Thyroid gland (tissue), 4 donors: ENCODE measurements at regions not wholly inside any gene's neighbourhood (a gene's known extent, or its start where the extent isn't known, plus 50 kb on each side); places are given as distances from the start of the nearest gene placed in this dataset.
A peak's percentile ranks its signal among the peaks of the same experiment; 100 is the strongest.

Experiments used
- DNase-seq, 2 donors: peaks; one replicate each; pipeline ENCODE4 v3.0.0-alpha.2; 2019
- H3K27ac ChIP-seq, 3 donors: fragments of 200-600 bp; sonication (generic); 1 replicate in 2 of 3; 2 replicates in 1 of 3; pipeline ENCODE4 v1.5.1; 2016 to 2019; ENCODE audit warnings: mild to moderate bottlenecking in 1 of 3, moderate library complexity in 1 of 3
- H3K27me3 ChIP-seq: fragments of 200-600 bp; sonication (generic); one replicate; pipeline ENCODE4 v1.5.1; 2019
- H3K36me3 ChIP-seq, 2 donors: fragments of 200-600 bp; sonication (generic); one replicate each; pipeline ENCODE4 v1.5.1; 2016 to 2019
- H3K4me1 ChIP-seq, 2 donors: fragments of 200-600 bp; sonication (generic); one replicate each; pipeline ENCODE4 v1.5.1; 2017 to 2019
- H3K4me3 ChIP-seq, 3 donors: fragments of 200-600 bp; sonication (generic); replicated peaks in 1 of 3; 1 replicate in 2 of 3; 2 replicates in 1 of 3; pipeline ENCODE4 v1.5.1; 2016; ENCODE audit warnings: mild to moderate bottlenecking in 1 of 3
- H3K9me3 ChIP-seq: fragments of 200-600 bp; sonication (generic); one replicate; pipeline ENCODE4 v1.5.1; 2017
- POLR2A ChIP-seq, 2 donors: fragments of 450-650 bp; IDR thresholded peaks; one replicate each; pipeline ENCODE4 v1.6.1; 2017; ENCODE audit warnings: antibody characterized with exemption in 2 of 2, mild to moderate bottlenecking in 2 of 2, moderate library complexity in 1 of 2
- WGBS, 2 donors: methylation state at CpG; one replicate each; pipeline ENCODE4 v1.1.5; 2017; 5-methylcytosine and 5-hydroxymethylcytosine counted together
- intact Hi-C: fragments of 100-400 bp; cut with DNase I; formaldehyde crosslinking; loops from one replicate; pipeline ENCODE4 v1.15.1; 2023
- TF ChIP-seq, protein P1 (sequence below), 6 experiments: fragments of 200-600 bp in 3 of 6; fragments of 450-650 bp in 3 of 6; sonication (generic) in 3 of 6; IDR thresholded peaks; one replicate each; pipeline ENCODE4 v1.5.1; 2016 to 2019; ENCODE audit warnings: antibody characterized with exemption in 6 of 6, mild to moderate bottlenecking in 2 of 6, inconsistent platforms in 1 of 6, moderate library complexity in 1 of 6

DNA sequence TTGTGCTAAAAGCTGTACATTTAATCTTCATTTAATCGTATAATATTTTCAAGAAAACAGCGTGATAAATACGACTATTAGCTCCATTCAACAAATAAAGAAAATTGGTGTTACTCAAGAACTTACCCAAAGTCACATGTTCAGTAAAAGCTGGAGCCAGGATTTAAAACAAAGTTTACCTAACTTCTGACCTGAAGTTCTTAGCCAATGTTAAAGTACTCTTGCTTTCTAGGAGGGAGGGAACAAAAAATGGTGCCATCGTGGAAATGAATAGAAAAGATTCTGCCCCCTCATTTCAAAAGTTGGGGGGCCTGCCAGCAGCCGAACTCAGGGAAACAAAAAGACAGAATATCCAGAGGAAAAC is 395.8 kb downstream of the CD109 start:
- Histone ChIP-seq H3K4me3 (no peak overlapping the region), H3K27me3 (no peaks in the 10 kb centered on the region), H3K9me3 (no peaks in the 10 kb centered on the region), H3K4me1 (no peaks in the 10 kb centered on the region), H3K36me3 (no peaks in the 10 kb centered on the region), H3K27ac (no peak overlapping the region)
- TF ChIP-seq, protein P1, sequence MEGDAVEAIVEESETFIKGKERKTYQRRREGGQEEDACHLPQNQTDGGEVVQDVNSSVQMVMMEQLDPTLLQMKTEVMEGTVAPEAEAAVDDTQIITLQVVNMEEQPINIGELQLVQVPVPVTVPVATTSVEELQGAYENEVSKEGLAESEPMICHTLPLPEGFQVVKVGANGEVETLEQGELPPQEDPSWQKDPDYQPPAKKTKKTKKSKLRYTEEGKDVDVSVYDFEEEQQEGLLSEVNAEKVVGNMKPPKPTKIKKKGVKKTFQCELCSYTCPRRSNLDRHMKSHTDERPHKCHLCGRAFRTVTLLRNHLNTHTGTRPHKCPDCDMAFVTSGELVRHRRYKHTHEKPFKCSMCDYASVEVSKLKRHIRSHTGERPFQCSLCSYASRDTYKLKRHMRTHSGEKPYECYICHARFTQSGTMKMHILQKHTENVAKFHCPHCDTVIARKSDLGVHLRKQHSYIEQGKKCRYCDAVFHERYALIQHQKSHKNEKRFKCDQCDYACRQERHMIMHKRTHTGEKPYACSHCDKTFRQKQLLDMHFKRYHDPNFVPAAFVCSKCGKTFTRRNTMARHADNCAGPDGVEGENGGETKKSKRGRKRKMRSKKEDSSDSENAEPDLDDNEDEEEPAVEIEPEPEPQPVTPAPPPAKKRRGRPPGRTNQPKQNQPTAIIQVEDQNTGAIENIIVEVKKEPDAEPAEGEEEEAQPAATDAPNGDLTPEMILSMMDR (IDR thresholded peaks at IDR 0.05): no peak
- TF ChIP-seq POLR2A (IDR thresholded peaks at IDR 0.05): no peak
- 49 to 51% methylated on average over 5 of the region's 5 CpGs for WGBS, 2 donors
- intact Hi-C loops: loop anchor here (5.0 kb wide), 1 partner anchor 1116 kb away; the partner anchor contains the start of gene COL12A1
- DNase-seq: no peak

DNA sequence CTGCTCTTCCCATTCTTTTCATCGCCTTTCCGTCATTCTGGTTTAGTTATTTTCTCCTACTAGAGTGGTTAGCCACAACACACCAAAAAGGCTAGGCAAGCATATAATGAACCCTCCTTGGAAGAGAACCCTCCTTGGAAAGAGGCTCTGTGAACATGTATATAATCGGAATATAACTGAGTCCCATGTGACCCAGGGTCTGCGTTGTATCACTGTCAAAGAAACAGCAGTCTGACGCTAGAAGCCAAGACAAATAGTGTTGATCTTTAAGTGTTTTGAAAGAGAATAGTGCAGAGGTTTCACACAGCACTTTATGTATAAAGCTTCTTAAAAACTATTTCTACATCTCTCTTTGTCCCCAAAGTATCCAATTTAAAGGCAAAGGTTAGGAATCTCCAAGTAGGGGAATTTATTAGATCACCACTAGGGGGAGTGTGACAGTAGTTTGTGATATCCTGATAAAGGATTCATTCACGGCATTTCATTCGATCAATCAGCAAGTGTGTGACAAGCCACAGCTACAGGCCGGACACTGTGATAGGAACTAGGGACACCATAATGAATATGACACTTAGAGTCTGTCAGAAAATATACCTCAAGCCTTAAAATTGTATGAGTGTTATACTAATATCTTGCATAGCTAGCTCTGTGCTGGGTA is 395.3 kb downstream of the CD109 start:
- H3K9me3 ChIP-seq: no peaks in the 10 kb centered on the region
- intact Hi-C loops: loop anchor here (5.0 kb wide), 1 partner anchor 1116 kb away; the partner anchor contains the start of gene COL12A1
- DNase-seq: no peak
- WGBS, 2 donors: 55 to 58% methylated on average over 8 of the region's 8 CpGs
- H3K4me1 ChIP-seq: no peaks in the 10 kb centered on the region
- no peaks in the 10 kb centered on the region for H3K36me3 ChIP-seq
- no peaks in the 10 kb centered on the region for H3K27me3 ChIP-seq
- no peak overlapping the region for H3K4me3 ChIP-seq
- TF ChIP-seq POLR2A (IDR thresholded peaks at IDR 0.05): no peak
- TF ChIP-seq, protein P1 (IDR thresholded peaks at IDR 0.05): peak; percentile 21 to 67 (median 60)
- H3K27ac ChIP-seq: no peak overlapping the region

DNA sequence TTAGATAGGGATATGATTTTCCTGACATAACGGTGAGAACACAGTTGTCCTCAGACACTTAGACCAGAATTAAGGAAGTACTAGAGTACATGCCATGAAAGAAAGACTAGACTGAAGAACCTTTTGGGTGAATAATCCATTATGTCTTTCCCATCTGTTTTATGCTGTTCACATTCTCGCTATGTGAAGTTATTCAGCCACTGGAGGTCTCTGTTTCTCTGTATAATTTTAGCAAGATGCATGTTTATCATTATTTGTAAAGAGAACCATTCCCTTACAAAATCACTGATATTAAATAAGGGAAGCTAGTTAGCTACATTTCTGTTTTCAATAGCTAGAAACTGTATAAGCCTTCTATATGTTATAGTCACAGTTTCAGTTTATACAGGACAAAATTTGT is 391.9 kb downstream of the CD109 start:
- no peaks in the 10 kb centered on the region for H3K27me3 ChIP-seq
- H3K36me3 ChIP-seq: no peaks in the 10 kb centered on the region
- H3K27ac ChIP-seq: no peak overlapping the region
- TF ChIP-seq, protein P1 (IDR thresholded peaks at IDR 0.05): no peak
- no peak for TF ChIP-seq POLR2A (IDR thresholded peaks at IDR 0.05)
- intact Hi-C loops: no loop called here
- no peak for DNase-seq
- 68 to 69% methylated on average over 2 of the region's 2 CpGs for WGBS, 2 donors
- no peaks in the 10 kb centered on the region for H3K9me3 ChIP-seq
- no peak overlapping the region for H3K4me3 ChIP-seq
- no peaks in the 10 kb centered on the region for H3K4me1 ChIP-seq

DNA sequence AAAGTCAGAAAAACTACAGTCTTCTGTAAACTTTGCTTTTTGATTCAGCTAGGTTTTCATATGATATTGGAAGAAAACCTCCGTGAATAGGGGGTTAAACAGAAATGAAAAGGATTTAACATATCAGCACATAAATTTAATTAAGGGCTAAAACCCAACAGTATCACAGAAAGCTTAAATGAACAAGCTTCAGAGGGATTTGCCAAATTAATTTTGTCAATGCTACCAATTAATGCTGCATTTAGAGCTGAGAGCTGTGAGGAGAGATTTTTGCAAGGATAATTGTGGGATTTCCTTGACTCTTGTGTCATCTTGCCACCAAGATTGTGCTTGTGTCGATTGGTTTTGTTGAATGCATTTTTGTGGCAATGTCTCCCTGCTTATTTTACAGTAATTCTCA is 379.9 kb downstream of the CD109 start:
- intact Hi-C loops: no loop called here
- Histone ChIP-seq H3K27ac (no peak overlapping the region), H3K4me1 (no peaks in the 10 kb centered on the region), H3K4me3 (no peak overlapping the region), H3K27me3 (no peaks in the 10 kb centered on the region), H3K9me3 (no peaks in the 10 kb centered on the region), H3K36me3 (no peaks in the 10 kb centered on the region)
- WGBS, 2 donors: 67 to 80% methylated on average over 2 of the region's 2 CpGs
- no peak for TF ChIP-seq POLR2A (IDR thresholded peaks at IDR 0.05)
- TF ChIP-seq, protein P1 (IDR thresholded peaks at IDR 0.05): no peak
- no peak for DNase-seq

DNA sequence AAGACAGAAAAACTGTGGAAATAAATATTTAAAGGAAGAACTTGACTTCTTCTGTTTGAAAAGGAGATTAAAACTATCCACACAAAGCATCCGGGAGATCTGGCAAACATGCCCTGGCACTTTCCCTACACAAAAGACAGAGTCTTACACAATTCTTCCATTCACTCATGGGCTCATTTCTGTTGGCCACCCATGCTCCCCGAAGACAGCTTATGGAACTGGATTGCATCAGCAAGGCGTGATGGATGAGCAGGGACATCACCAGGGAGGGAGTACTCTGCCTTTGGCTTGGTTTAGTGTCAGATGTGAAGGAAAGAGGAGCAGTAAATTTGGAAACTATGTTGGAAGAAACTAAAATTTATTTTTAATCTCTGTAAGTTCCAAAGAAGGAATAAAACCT is 379.3 kb downstream of the CD109 start:
- no peak for TF ChIP-seq POLR2A (IDR thresholded peaks at IDR 0.05)
- TF ChIP-seq, protein P1 (IDR thresholded peaks at IDR 0.05): no peak
- no peaks in the 10 kb centered on the region for H3K27me3 ChIP-seq
- no peaks in the 10 kb centered on the region for H3K4me1 ChIP-seq
- H3K27ac ChIP-seq: no peak overlapping the region
- H3K4me3 ChIP-seq: no peak overlapping the region
- peak; percentile 2 for DNase-seq
- intact Hi-C loops: no loop called here
- no peaks in the 10 kb centered on the region for H3K9me3 ChIP-seq
- H3K36me3 ChIP-seq: no peaks in the 10 kb centered on the region
- 46 to 49% methylated on average over 3 of the region's 3 CpGs for WGBS, 2 donors
